ENCODE measurements at regions not wholly inside any gene's neighbourhood (a gene's known extent, or its start where the extent isn't known, plus 50 kb on each side); places are given as distances from the start of the nearest gene placed in this dataset.

GRCh38 chr11:45048313-45048841 lies 97.7 kb upstream of the TP53I11 start:
- TF ChIP-seq CTCF (IDR thresholded peaks at IDR 0.05): no peak
- no peak for TF ChIP-seq EP300 (IDR thresholded peaks at IDR 0.05; ENCODE audit: borderline replicate concordance in 1 of 2, low read depth in 1 of 2, low read length in 1 of 2)
- no peak for TF ChIP-seq TAF1 (IDR thresholded peaks at IDR 0.05; ENCODE audit: borderline replicate concordance, low read depth, low read length)
- no peak for TF ChIP-seq MAX (IDR thresholded peaks at IDR 0.05; ENCODE audit: low read depth)
- TF ChIP-seq, protein P1, sequence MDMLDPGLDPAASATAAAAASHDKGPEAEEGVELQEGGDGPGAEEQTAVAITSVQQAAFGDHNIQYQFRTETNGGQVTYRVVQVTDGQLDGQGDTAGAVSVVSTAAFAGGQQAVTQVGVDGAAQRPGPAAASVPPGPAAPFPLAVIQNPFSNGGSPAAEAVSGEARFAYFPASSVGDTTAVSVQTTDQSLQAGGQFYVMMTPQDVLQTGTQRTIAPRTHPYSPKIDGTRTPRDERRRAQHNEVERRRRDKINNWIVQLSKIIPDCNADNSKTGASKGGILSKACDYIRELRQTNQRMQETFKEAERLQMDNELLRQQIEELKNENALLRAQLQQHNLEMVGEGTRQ (IDR thresholded peaks at IDR 0.05; ENCODE audit: borderline replicate concordance, low read depth, low read length): no peak
- no peak for TF ChIP-seq MXI1 (IDR thresholded peaks at IDR 0.05; ENCODE audit: low read depth, low read length)
- no peak for TF ChIP-seq RAD21 (IDR thresholded peaks at IDR 0.05; ENCODE audit: low read length)
- no peak for TF ChIP-seq GATA2 (CRISPR knock-in tag; IDR thresholded peaks at IDR 0.05)

All from SK-N-SH (cell line).